Endothelial cell (in vitro differentiated cells): ENCODE measurements at regions not wholly inside any gene's neighbourhood (a gene's known extent, or its start where the extent isn't known, plus 50 kb on each side); places are given as distances from the start of the nearest gene placed in this dataset.

Source experiments
- DNase-seq: peaks from one replicate; pipeline ENCODE4 v3.0.0; 2021; ENCODE audit warnings: low spot score
- H3K27ac Mint-ChIP-seq: one replicate; pipeline ENCODE4 v1.8.0; 2021; ENCODE audit warnings: mixed read lengths, inconsistent platforms; ENCODE audit not compliant: unreplicated experiment
- H3K27me3 Mint-ChIP-seq: one replicate; pipeline ENCODE4 v1.8.0; 2021; ENCODE audit warnings: mild to moderate bottlenecking, moderate library complexity, mixed read lengths, inconsistent platforms; ENCODE audit not compliant: unreplicated experiment
- H3K36me3 Mint-ChIP-seq: one replicate; pipeline ENCODE4 v1.8.0; 2021; ENCODE audit warnings: mild to moderate bottlenecking, low read depth, mixed read lengths, inconsistent platforms; ENCODE audit not compliant: unreplicated experiment
- H3K4me1 Mint-ChIP-seq: one replicate; pipeline ENCODE4 v1.8.0; 2021; ENCODE audit warnings: mild to moderate bottlenecking, mixed read lengths, inconsistent platforms; ENCODE audit not compliant: unreplicated experiment
- H3K4me3 Mint-ChIP-seq: one replicate; pipeline ENCODE4 v1.8.0; 2021; ENCODE audit warnings: mild to moderate bottlenecking, mixed read lengths, inconsistent platforms; ENCODE audit not compliant: unreplicated experiment
- H3K9me3 Mint-ChIP-seq: one replicate; pipeline ENCODE4 v1.8.0; 2021; ENCODE audit warnings: mixed read lengths, inconsistent platforms; ENCODE audit not compliant: unreplicated experiment
- TF ChIP-seq, protein P1 (sequence below): fragments of 200-600 bp; sonication (generic); IDR thresholded peaks from one replicate; pipeline ENCODE4 v1.5.0; 2021; ENCODE audit warnings: antibody characterized with exemption; ENCODE audit not compliant: unreplicated experiment

DNA sequence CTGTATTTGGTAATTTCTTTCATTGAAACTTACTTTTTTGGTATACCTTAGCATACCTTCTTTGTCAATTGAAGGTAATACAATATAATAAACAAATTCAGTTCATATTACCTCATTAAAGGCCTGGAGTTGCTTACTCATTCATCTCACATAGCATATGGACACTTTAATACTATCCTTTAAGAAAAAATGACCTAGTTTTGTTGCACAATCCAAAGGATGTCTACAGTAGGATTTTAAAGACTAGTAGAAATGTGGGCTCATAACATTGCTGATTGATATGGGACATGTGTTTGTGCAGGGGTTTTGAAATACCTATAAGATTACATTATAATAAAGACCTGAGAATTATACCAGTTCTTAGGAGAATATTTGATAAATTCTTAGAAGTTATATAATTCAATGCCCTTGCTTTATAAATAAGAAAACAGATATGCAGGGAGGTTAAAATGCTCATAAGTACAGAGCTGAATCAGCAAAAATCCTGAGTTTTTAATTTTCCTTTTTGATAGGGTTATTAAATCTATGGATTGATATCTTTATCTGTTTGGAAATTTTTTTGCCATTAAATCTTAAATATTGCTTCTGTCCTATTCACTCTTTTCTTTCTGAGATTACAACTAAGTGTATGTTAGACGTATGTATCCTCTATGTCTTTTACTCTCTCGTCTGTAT, 352.1 kb downstream of the ATP23 start:
- H3K27me3 Mint-ChIP-seq: no peaks in the 10 kb centered on the region
- no peak overlapping the region for H3K4me3 Mint-ChIP-seq
- no peak for DNase-seq
- H3K36me3 Mint-ChIP-seq: no peaks in the 10 kb centered on the region
- H3K9me3 Mint-ChIP-seq: no peaks in the 10 kb centered on the region
- no peaks in the 10 kb centered on the region for H3K4me1 Mint-ChIP-seq
- H3K27ac Mint-ChIP-seq: no peak overlapping the region
- TF ChIP-seq, protein P1, sequence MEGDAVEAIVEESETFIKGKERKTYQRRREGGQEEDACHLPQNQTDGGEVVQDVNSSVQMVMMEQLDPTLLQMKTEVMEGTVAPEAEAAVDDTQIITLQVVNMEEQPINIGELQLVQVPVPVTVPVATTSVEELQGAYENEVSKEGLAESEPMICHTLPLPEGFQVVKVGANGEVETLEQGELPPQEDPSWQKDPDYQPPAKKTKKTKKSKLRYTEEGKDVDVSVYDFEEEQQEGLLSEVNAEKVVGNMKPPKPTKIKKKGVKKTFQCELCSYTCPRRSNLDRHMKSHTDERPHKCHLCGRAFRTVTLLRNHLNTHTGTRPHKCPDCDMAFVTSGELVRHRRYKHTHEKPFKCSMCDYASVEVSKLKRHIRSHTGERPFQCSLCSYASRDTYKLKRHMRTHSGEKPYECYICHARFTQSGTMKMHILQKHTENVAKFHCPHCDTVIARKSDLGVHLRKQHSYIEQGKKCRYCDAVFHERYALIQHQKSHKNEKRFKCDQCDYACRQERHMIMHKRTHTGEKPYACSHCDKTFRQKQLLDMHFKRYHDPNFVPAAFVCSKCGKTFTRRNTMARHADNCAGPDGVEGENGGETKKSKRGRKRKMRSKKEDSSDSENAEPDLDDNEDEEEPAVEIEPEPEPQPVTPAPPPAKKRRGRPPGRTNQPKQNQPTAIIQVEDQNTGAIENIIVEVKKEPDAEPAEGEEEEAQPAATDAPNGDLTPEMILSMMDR: no peak

DNA sequence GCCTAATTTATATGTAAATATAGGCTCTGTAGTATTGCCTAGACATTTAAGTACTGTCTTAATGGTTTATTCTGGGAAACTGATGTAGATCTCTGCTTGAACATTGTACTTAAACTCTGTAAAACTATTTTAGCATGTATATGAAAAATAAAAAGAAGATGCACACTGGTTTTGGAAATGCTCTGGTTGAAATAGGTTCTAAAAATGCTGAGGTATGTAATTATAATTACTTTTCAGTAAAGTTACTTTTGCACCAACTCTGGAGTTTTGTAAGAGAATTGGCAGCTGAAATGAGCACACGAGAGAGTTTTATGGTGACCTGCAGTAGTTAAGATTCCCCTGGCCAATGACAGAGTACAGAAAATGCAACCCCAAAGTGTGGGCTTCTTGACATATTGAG, 353.9 kb downstream of the ATP23 start:
- Mint-ChIP-seq H3K27ac (no peak overlapping the region), H3K27me3 (no peaks in the 10 kb centered on the region), H3K4me3 (no peak overlapping the region), H3K9me3 (no peaks in the 10 kb centered on the region), H3K36me3 (no peaks in the 10 kb centered on the region), H3K4me1 (no peaks in the 10 kb centered on the region)
- DNase-seq: no peak
- TF ChIP-seq, protein P1: no peak

DNA sequence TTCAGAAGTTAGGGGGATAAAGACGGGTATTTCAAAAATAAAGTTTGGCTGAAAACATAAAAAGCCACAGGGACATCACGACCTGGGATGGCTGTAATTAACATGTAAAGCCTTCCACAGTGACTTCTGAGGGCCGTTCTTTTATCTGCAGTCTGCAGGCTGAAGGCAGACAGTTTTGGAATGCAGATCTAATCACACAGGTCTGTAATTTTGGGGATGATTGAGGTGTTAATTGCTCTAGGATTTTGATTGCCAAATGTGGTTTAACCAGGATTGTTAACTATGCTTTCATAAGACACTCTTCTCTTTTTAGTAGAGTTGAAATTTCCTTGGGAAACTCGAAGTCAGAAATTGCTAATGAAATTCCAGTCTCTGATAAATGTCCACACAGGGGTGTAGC, 355.5 kb downstream of the ATP23 start:
- no peaks in the 10 kb centered on the region for H3K27me3 Mint-ChIP-seq
- peaks cover under 1% of the 10 kb centered on the region for H3K4me1 Mint-ChIP-seq
- no peaks in the 10 kb centered on the region for H3K36me3 Mint-ChIP-seq
- no peaks in the 10 kb centered on the region for H3K9me3 Mint-ChIP-seq
- H3K27ac Mint-ChIP-seq: no peak overlapping the region
- H3K4me3 Mint-ChIP-seq: no peak overlapping the region
- TF ChIP-seq, protein P1: no peak
- no peak for DNase-seq

DNA sequence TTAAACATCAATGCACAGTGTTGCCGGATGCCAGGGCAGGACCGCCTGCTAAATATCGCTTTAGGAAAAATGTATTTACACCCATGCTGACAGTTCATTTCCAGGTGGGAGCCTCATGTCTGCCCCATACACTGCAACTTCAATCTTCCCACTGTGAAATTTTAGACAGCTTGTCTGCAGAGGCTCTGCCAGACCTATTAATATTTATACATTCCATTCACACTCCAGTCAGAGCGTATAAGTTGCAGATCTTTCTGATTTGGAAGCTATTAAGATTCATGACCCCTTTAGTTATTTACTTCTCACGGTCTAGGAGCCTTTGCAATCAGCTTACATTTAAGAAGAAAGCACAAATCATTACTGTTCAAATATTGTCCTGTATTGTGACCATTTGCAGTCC, 357.4 kb downstream of the ATP23 start:
- DNase-seq: no peak
- H3K9me3 Mint-ChIP-seq: no peaks in the 10 kb centered on the region
- H3K4me1 Mint-ChIP-seq: peaks cover 4% of the 10 kb centered on the region
- no peak overlapping the region for H3K27ac Mint-ChIP-seq
- TF ChIP-seq, protein P1: no peak
- no peaks in the 10 kb centered on the region for H3K36me3 Mint-ChIP-seq
- no peak overlapping the region for H3K4me3 Mint-ChIP-seq
- no peaks in the 10 kb centered on the region for H3K27me3 Mint-ChIP-seq

DNA sequence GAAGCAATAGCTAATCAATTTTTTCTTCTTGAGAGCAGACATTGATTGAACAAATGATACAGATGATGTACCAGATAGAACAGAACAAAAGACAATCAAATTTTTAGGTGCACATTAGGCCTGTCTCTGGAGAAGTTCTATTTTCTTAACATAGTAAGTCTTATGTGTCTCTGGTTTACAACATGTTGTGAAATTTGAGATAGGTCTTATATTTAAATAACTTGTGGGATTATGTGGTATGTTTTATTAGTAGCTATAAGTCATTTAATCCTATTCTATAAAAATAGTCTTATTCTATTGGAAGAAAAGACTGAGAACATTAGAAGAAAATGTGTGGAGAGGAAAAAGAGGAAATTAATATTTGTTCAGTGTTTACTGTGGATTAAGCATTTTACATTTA, 358.0 kb downstream of the ATP23 start:
- Mint-ChIP-seq H3K27me3 (no peaks in the 10 kb centered on the region), H3K27ac (no peak overlapping the region), H3K36me3 (no peaks in the 10 kb centered on the region), H3K4me1 (peaks cover 4% of the 10 kb centered on the region), H3K4me3 (no peak overlapping the region), H3K9me3 (no peaks in the 10 kb centered on the region)
- DNase-seq: no peak
- TF ChIP-seq, protein P1: no peak
